ENCODE measurements at regions not wholly inside any gene's neighbourhood (a gene's known extent, or its start where the extent isn't known, plus 50 kb on each side); places are given as distances from the start of the nearest gene placed in this dataset.
A peak's percentile ranks its signal among the peaks of the same experiment; 100 is the strongest.

GRCh38 chr13:61954092-61954491 lies 538.4 kb upstream of the PCDH20 start:
- no peak for TF ChIP-seq JUN (CRISPR knock-in tag; IDR thresholded peaks at IDR 0.05)
- Mint-ChIP-seq H3K36me3 (no peaks in the 10 kb centered on the region), H3K27me3 (ENCODE audit: low read depth) (no peaks in the 10 kb centered on the region), H3K4me3 (no peak overlapping the region), H3K4me1 (no peaks in the 10 kb centered on the region), H3K27ac (peak overlapping the region; percentile 49; the same call in 1 of the 2 replicates), H3K9me3 (no peaks in the 10 kb centered on the region)
- ATAC-seq (peak; percentile 53), DNase-seq (ENCODE audit: low spot score) (no peak)
- CTCF ChIA-PET, result interaction anchor here (0.6 to 1.2 kb wide), 11 partner anchors 21 to 539 kb away, joined by 3 to 12 read pairs (median 4); partner anchors contain the start of gene PCDH20
- POLR2A ChIA-PET, result no interaction called here

GRCh38 chr13:61950828-61951227 lies 535.2 kb upstream of the PCDH20 start:
- CTCF ChIA-PET, result interaction anchor here (1.2 kb wide), 1 partner anchor 70 kb away, joined by 3 read pairs; no protein-coding TSS in a partner anchor
- no peaks in the 10 kb centered on the region for H3K4me1 Mint-ChIP-seq
- DNase-seq (ENCODE audit: low spot score), result no peak
- H3K36me3 Mint-ChIP-seq, result no peaks in the 10 kb centered on the region
- H3K27ac Mint-ChIP-seq, result no peak overlapping the region
- H3K27me3 Mint-ChIP-seq (ENCODE audit: low read depth), result no peaks in the 10 kb centered on the region
- H3K9me3 Mint-ChIP-seq, result no peaks in the 10 kb centered on the region
- no peak for ATAC-seq
- TF ChIP-seq ZBTB21 (CRISPR knock-in tag; IDR thresholded peaks at IDR 0.05; ENCODE audit: borderline replicate concordance) (no peak), GRHL2 (CRISPR knock-in tag; IDR thresholded peaks at IDR 0.05; ENCODE audit: insufficient replicate concordance, severe bottlenecking) (no peak), ZNF121 (CRISPR knock-in tag; IDR thresholded peaks at IDR 0.05) (no peak), MYBL2 (CRISPR knock-in tag; IDR thresholded peaks at IDR 0.05) (no peak), HMGA2 (CRISPR knock-in tag; IDR thresholded peaks at IDR 0.05) (no peak), STAT6 (CRISPR knock-in tag; conservative IDR thresholded peaks at IDR 0.05; ENCODE audit: low read depth) (no peak), E2F1 (CRISPR knock-in tag; IDR thresholded peaks at IDR 0.05) (no peak)
- POLR2A ChIA-PET, result no interaction called here
- no peak overlapping the region for H3K4me3 Mint-ChIP-seq

- ChIA-PET POLR2A (no interaction called here), CTCF (no interaction called here)
- no peak for DNase-seq (ENCODE audit: low spot score)
- H3K36me3 Mint-ChIP-seq, result no peaks in the 10 kb centered on the region
- no peaks in the 10 kb centered on the region for H3K4me1 Mint-ChIP-seq
- no peak for ATAC-seq
- H3K9me3 Mint-ChIP-seq, result no peaks in the 10 kb centered on the region
- no peak overlapping the region for H3K4me3 Mint-ChIP-seq
- no peak for TF ChIP-seq NFATC4 (CRISPR knock-in tag; IDR thresholded peaks at IDR 0.05)
- peak; percentile 93 for TF ChIP-seq HMGA2 (CRISPR knock-in tag; IDR thresholded peaks at IDR 0.05)
- H3K27me3 Mint-ChIP-seq (ENCODE audit: low read depth), result no peaks in the 10 kb centered on the region
- no peak overlapping the region for H3K27ac Mint-ChIP-seq
These were observed 528.8 kb upstream of the PCDH20 start for GRCh38 chr13:61944329-61944929.

GRCh38 chr13:61935710-61936109 lies 520.1 kb upstream of the PCDH20 start:
- no peaks in the 10 kb centered on the region for H3K9me3 Mint-ChIP-seq
- H3K36me3 Mint-ChIP-seq, result no peaks in the 10 kb centered on the region
- no peaks in the 10 kb centered on the region for H3K27me3 Mint-ChIP-seq (ENCODE audit: low read depth)
- CTCF ChIA-PET, result no interaction called here
- H3K4me1 Mint-ChIP-seq, result no peaks in the 10 kb centered on the region
- H3K27ac Mint-ChIP-seq, result no peak overlapping the region
- no peak for DNase-seq (ENCODE audit: low spot score)
- POLR2A ChIA-PET, result no interaction called here
- TF ChIP-seq FOXP1 (CRISPR knock-in tag; IDR thresholded peaks at IDR 0.05; ENCODE audit: borderline replicate concordance) (no peak), CDX4 (CRISPR knock-in tag; IDR thresholded peaks at IDR 0.05; ENCODE audit: borderline replicate concordance) (no peak), JAZF1 (CRISPR knock-in tag; IDR thresholded peaks at IDR 0.05) (no peak), SOX15 (CRISPR knock-in tag; IDR thresholded peaks at IDR 0.05) (no peak), ZNF423 (CRISPR knock-in tag; IDR thresholded peaks at IDR 0.05) (no peak), USF2 (CRISPR knock-in tag; IDR thresholded peaks at IDR 0.05) (no peak), CREB1 (CRISPR knock-in tag; IDR thresholded peaks at IDR 0.05) (no peak)
- ATAC-seq, result no peak
- no peak overlapping the region for H3K4me3 Mint-ChIP-seq
